HT1080 (cell line): ENCODE measurements at regions not wholly inside any gene's neighbourhood (a gene's known extent, or its start where the extent isn't known, plus 50 kb on each side); places are given as distances from the start of the nearest gene placed in this dataset. TPM values are rescaled to one million over a fixed set of nuclear protein-coding genes. Genes with fewer than 3 reads are reported as not detected.

Source experiments
- DNase-seq: peaks from one replicate; pipeline ENCODE4 v3.0.0-alpha.2; 2015; ENCODE audit warnings: low read depth
- small RNA-seq: library from RNA; depleted of rRNA; stranded (forward); fragments of <200 nt; gene quantifications from one replicate; pipeline ENCODE3, GENCODE V24; 2014

GRCh38 chr2:154934213-154934612 is 235.7 kb downstream of the KCNJ3 start:
- DNase-seq = no peak

- DNase-seq = no peak
Measured at GRCh38 chr2:154924531-154924930, 226.0 kb downstream of the KCNJ3 start.

- DNase-seq = no peak
Measured at GRCh38 chr2:154914561-154914960, 216.1 kb downstream of the KCNJ3 start.

- DNase-seq = no peak
Measured at GRCh38 chr2:154912215-154912614, 213.7 kb downstream of the KCNJ3 start.

GRCh38 chr2:154911729-154912128 is 213.2 kb downstream of the KCNJ3 start:
- no peak for DNase-seq

GRCh38 chr2:154910701-154911100 is 212.2 kb downstream of the KCNJ3 start:
- DNase-seq = no peak

- DNase-seq = no peak
Measured at GRCh38 chr2:154908327-154908726, 209.8 kb downstream of the KCNJ3 start.

Small RNA genes in the stretch of these regions (small RNA-seq; reads per million reads assigned to genes)
- gene MTCO1P45 = not detected
- gene RNU6-1001P = not detected
- gene RNU6-546P = not detected
